ENCODE measurements at regions not wholly inside any gene's neighbourhood (a gene's known extent, or its start where the extent isn't known, plus 50 kb on each side); places are given as distances from the start of the nearest gene placed in this dataset.

GRCh38 chr4:89379511-89380044 lies 72.0 kb upstream of the GPRIN3 start:
- Mint-ChIP-seq H3K9me3 (ENCODE audit: low read depth, unreplicated experiment) (peaks cover 9% of the 10 kb centered on the region), H3K4me1 (ENCODE audit: low read depth, unreplicated experiment) (peaks cover 26% of the 10 kb centered on the region), H3K27ac (ENCODE audit: unreplicated experiment) (peak overlapping the region; percentile 39), H3K4me3 (ENCODE audit: low read depth, unreplicated experiment) (no peak overlapping the region), H3K36me3 (ENCODE audit: insufficient read depth, unreplicated experiment) (no peaks in the 10 kb centered on the region), H3K27me3 (ENCODE audit: unreplicated experiment) (no peaks in the 10 kb centered on the region)
- no TSS peak for BruUV-seq (replicated peaks)
- no peak for DNase-seq
- TF ChIP-seq CTCF (IDR thresholded peaks at IDR 0.05; ENCODE audit: unreplicated experiment) = no peak
- CTCF ChIA-PET = no interaction called here
- intact Hi-C loops (cut with micrococcal nuclease; ENCODE audit: unreplicated experiment) = no loop called here

DNA sequence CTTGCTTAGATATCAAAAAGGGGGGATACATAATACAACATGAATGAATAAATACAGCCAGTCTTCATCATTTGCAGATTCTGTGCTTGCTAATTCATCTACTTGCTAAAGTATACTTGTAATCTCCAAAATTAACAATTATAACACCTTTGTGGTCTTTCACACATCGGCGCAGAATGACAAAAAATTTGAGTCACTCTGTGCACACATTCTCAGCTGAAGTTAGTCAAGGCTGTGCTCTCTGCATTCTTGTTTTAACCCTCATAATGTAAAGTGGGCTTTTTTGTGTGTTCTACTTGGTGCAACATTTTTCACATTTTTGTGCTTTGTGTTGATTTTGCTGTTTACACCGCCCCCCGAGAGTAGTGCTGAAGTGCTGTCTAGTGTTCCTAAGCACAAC lies 65.8 kb upstream of the GPRIN3 start:
- no peak for DNase-seq
- H3K27ac Mint-ChIP-seq (ENCODE audit: unreplicated experiment) = no peak overlapping the region
- no peak for TF ChIP-seq CTCF (IDR thresholded peaks at IDR 0.05; ENCODE audit: unreplicated experiment)
- BruUV-seq (replicated peaks) = no TSS peak
- intact Hi-C loops (cut with micrococcal nuclease; ENCODE audit: unreplicated experiment) = no loop called here
- CTCF ChIA-PET = no interaction called here
- no peak overlapping the region for H3K4me3 Mint-ChIP-seq (ENCODE audit: low read depth, unreplicated experiment)
- H3K4me1 Mint-ChIP-seq (ENCODE audit: low read depth, unreplicated experiment) = peaks cover 8% of the 10 kb centered on the region
- no peaks in the 10 kb centered on the region for H3K9me3 Mint-ChIP-seq (ENCODE audit: low read depth, unreplicated experiment)
- H3K27me3 Mint-ChIP-seq (ENCODE audit: unreplicated experiment) = no peaks in the 10 kb centered on the region
- H3K36me3 Mint-ChIP-seq (ENCODE audit: insufficient read depth, unreplicated experiment) = no peaks in the 10 kb centered on the region

DNA sequence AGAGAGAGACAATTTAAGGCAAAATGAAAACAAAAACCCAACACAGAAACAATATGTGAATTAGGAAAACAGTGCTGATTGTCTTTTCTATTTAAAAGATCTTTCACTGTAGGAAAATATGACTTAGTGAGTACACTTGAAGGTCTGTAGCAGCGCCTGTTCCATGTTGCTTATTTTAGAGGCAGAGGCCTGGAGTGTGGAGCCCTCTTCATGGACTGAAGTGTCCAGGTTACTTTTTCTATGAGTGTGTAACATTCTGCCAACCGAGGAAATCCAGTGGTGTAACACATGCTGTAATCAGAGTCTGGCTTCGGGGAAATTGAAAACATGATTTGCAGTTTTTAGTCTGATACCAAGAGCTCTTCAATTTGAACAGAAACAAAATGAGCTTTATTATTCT lies 64.0 kb upstream of the GPRIN3 start:
- BruUV-seq (replicated peaks) = no TSS peak
- no peak overlapping the region for H3K4me3 Mint-ChIP-seq (ENCODE audit: low read depth, unreplicated experiment)
- CTCF ChIA-PET = interaction anchor here (0.6 kb wide), 1 partner anchor 377 kb away, joined by 3 read pairs; no protein-coding TSS in a partner anchor

GRCh38 chr4:89369581-89369980 lies 62.0 kb upstream of the GPRIN3 start:
- no peaks in the 10 kb centered on the region for H3K4me1 Mint-ChIP-seq (ENCODE audit: low read depth, unreplicated experiment)
- no peak for DNase-seq
- no TSS peak for BruUV-seq (replicated peaks)
- H3K27ac Mint-ChIP-seq (ENCODE audit: unreplicated experiment) = no peak overlapping the region
- H3K4me3 Mint-ChIP-seq (ENCODE audit: low read depth, unreplicated experiment) = no peak overlapping the region
- CTCF ChIA-PET = no interaction called here
- no peaks in the 10 kb centered on the region for H3K9me3 Mint-ChIP-seq (ENCODE audit: low read depth, unreplicated experiment)
- no peaks in the 10 kb centered on the region for H3K36me3 Mint-ChIP-seq (ENCODE audit: insufficient read depth, unreplicated experiment)
- TF ChIP-seq CTCF (IDR thresholded peaks at IDR 0.05; ENCODE audit: unreplicated experiment) = no peak
- intact Hi-C loops (cut with micrococcal nuclease; ENCODE audit: unreplicated experiment) = no loop called here
- H3K27me3 Mint-ChIP-seq (ENCODE audit: unreplicated experiment) = no peaks in the 10 kb centered on the region

More for the DNA sequence above, 64.0 kb upstream of the GPRIN3 start:
- intact Hi-C loops (cut with micrococcal nuclease; ENCODE audit: unreplicated experiment) = no loop called here
- H3K36me3 Mint-ChIP-seq (ENCODE audit: insufficient read depth, unreplicated experiment) = no peaks in the 10 kb centered on the region
- no peaks in the 10 kb centered on the region for H3K9me3 Mint-ChIP-seq (ENCODE audit: low read depth, unreplicated experiment)
- no peaks in the 10 kb centered on the region for H3K27me3 Mint-ChIP-seq (ENCODE audit: unreplicated experiment)
- H3K4me1 Mint-ChIP-seq (ENCODE audit: low read depth, unreplicated experiment) = peaks cover 7% of the 10 kb centered on the region
- DNase-seq = no peak
- H3K27ac Mint-ChIP-seq (ENCODE audit: unreplicated experiment) = no peak overlapping the region
- no peak for TF ChIP-seq CTCF (IDR thresholded peaks at IDR 0.05; ENCODE audit: unreplicated experiment)

All from Calu3 (cell line).